Thoracic aorta (tissue), 2 donors: ENCODE measurements at regions not wholly inside any gene's neighbourhood (a gene's known extent, or its start where the extent isn't known, plus 50 kb on each side); places are given as distances from the start of the nearest gene placed in this dataset.

Experiments
- ATAC-seq: fragments of 150-250 bp; one replicate; pipeline ENCODE4 v1.8.0; 2017; ENCODE audit warnings: low read depth; ENCODE audit not compliant: insufficient number of reproducible peaks, low FRiP score
- DNase-seq: peaks from one replicate; pipeline ENCODE4 v3.0.0-alpha.2; 2020; ENCODE audit warnings: low spot score
- H3K27ac ChIP-seq, 2 donors: fragments of 200-600 bp; sonication (generic); 1 replicate in 1 of 2; 2 replicates in 1 of 2; pipeline ENCODE4 v1.5.1; 2016; ENCODE audit warnings: mild to moderate bottlenecking in 2 of 2, moderate library complexity in 2 of 2
- H3K27me3 ChIP-seq: fragments of 200-600 bp; sonication (generic); replicated peaks from 2 replicates; pipeline ENCODE4 v1.6.0; 2016; ENCODE audit warnings: mild to moderate bottlenecking; ENCODE audit not compliant: insufficient read depth
- H3K36me3 ChIP-seq: fragments of 200-600 bp; sonication (generic); one replicate; pipeline ENCODE4 v1.5.1; 2016
- H3K4me1 ChIP-seq, 2 donors: fragments of 200-600 bp; sonication (generic); 1 replicate in 1 of 2; 2 replicates in 1 of 2; pipeline versions ENCODE4 v1.5.1 to v1.6.0; 2016; ENCODE audit warnings: low read depth in 2 of 2, mild to moderate bottlenecking in 1 of 2; ENCODE audit not compliant: control insufficient read depth in 1 of 2
- H3K4me3 ChIP-seq: fragments of 200-600 bp; sonication (generic); 2 replicates; pipeline ENCODE4 v1.5.1; 2016; ENCODE audit warnings: mild to moderate bottlenecking
- H3K9me3 ChIP-seq: fragments of 200-600 bp; sonication (generic); 2 replicates; pipeline ENCODE4 v1.5.1; 2016
- CTCF ChIP-seq: fragments of 200-600 bp; sonication (generic); IDR thresholded peaks from one replicate; pipeline ENCODE4 v1.5.1; 2019; ENCODE audit warnings: antibody characterized with exemption

- ATAC-seq, result no peak
- DNase-seq, result no peak
- Histone ChIP-seq H3K27me3 (no peaks in the 10 kb centered on the region), H3K36me3 (no peaks in the 10 kb centered on the region), H3K27ac (no peak overlapping the region), H3K4me3 (no peak overlapping the region), H3K9me3 (no peaks in the 10 kb centered on the region), H3K4me1 (no peaks in the 10 kb centered on the region)
- no peak for TF ChIP-seq CTCF
Measured at GRCh38 chr14:104385531-104386101, 193.9 kb upstream of the C14orf180 start.

DNA sequence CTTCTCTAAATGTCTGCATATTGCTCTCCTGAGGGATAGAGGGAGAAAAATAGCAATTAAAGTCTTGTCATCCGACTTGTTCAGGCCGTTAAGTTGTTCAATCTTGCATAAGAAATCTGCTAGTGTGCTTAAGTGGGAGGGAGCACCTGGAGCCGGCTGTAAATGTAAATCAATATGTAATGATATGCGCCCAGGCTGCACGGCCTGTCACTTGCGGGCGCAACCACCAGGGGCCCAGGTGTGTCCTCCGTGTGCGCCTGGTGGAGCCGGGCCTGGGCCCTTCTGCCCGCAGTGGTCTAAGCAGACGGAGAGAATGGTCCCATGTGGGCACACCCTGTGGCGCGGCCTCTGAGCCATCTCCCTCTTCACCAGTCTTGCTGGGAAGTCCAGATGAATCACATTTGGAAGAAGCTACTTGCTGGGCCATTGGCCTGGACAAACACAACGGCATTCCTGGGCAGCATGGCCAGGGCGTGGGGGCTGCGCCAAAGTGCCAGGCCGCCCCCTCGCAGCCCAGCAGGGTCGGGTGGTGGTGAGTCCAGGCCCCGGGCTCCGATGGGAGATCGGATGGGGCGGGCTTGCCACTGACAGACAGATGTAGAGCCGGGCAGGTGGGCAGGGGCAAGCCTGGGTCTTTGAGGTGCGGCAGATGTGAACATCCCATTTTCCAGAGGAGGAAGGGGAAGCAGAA lies 193.3 kb upstream of the C14orf180 start:
- H3K9me3 ChIP-seq, result no peaks in the 10 kb centered on the region
- no peak for TF ChIP-seq CTCF
- DNase-seq, result no peak
- H3K36me3 ChIP-seq, result no peaks in the 10 kb centered on the region
- no peak for ATAC-seq
- H3K27ac ChIP-seq, result no peak overlapping the region
- no peaks in the 10 kb centered on the region for H3K27me3 ChIP-seq
- H3K4me3 ChIP-seq, result no peak overlapping the region
- no peaks in the 10 kb centered on the region for H3K4me1 ChIP-seq

- no peak for TF ChIP-seq CTCF
- H3K4me1 ChIP-seq, result no peaks in the 10 kb centered on the region
- no peaks in the 10 kb centered on the region for H3K9me3 ChIP-seq
- DNase-seq (no peak), ATAC-seq (no peak)
- no peak overlapping the region for H3K4me3 ChIP-seq
- no peaks in the 10 kb centered on the region for H3K36me3 ChIP-seq
- no peak overlapping the region for H3K27ac ChIP-seq
- no peaks in the 10 kb centered on the region for H3K27me3 ChIP-seq
Measured at GRCh38 chr14:104387022-104388010, 192.2 kb upstream of the C14orf180 start.

- Histone ChIP-seq H3K9me3 (no peaks in the 10 kb centered on the region), H3K4me1 (no peaks in the 10 kb centered on the region), H3K36me3 (no peaks in the 10 kb centered on the region), H3K4me3 (no peak overlapping the region), H3K27me3 (no peaks in the 10 kb centered on the region), H3K27ac (no peak overlapping the region)
- TF ChIP-seq CTCF, result no peak
- ATAC-seq (no peak), DNase-seq (no peak)
Measured at GRCh38 chr14:104388011-104388521, 191.5 kb upstream of the C14orf180 start.
